ENCODE measurements at regions not wholly inside any gene's neighbourhood (a gene's known extent, or its start where the extent isn't known, plus 50 kb on each side); places are given as distances from the start of the nearest gene placed in this dataset.

DNA sequence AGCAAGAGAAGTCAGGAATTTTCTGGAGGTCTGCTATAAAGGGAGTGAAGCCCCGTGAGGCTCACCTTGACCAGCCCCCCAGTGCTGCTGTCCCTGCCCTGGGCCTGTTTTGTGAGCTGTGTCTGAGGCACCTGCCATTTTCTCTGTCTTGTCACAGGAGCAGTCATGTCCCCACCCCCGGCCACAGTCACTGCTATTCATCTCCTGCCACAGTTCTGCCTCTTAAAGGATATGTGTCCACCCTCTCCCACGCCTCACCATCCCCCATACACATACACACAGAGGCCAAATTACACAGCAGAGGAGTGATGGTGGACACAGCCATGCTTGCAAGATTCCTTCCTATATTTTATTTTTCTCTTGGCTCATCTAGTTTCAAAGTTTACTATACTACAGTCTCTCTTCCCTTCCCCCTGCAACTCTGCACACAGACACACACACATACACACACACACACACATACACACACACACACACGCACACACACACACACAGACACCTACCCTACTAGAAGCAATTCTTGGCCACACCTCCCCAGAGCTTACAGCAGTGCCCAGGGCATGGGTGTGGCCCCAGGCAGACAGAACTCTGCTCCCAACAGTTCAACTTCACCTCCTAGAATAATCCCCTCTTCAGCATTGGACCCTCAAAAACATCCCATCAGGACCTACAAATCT lies 68.7 kb upstream of the TAB2 start:
- H3K36me3 ChIP-seq: no peaks in the 10 kb centered on the region
- DNase-seq: no peak
- no peak overlapping the region for H3K4me3 ChIP-seq
- no peaks in the 10 kb centered on the region for H3K9me3 ChIP-seq
- H3K4me1 ChIP-seq: no peaks in the 10 kb centered on the region
- H3K27ac ChIP-seq: no peak overlapping the region
- 20 to 60% methylated on average over 4 of the region's 4 CpGs for WGBS, 2 donors
- intact Hi-C loops (cut with DNase I): no loop called here
- no peaks in the 10 kb centered on the region for H3K27me3 ChIP-seq
- TF ChIP-seq POLR2AphosphoS5 (IDR thresholded peaks at IDR 0.05): no peak
- TF ChIP-seq POLR2A (IDR thresholded peaks at IDR 0.05): no peak
- no peak for TF ChIP-seq EP300 (IDR thresholded peaks at IDR 0.05)
- TF ChIP-seq, protein P1, sequence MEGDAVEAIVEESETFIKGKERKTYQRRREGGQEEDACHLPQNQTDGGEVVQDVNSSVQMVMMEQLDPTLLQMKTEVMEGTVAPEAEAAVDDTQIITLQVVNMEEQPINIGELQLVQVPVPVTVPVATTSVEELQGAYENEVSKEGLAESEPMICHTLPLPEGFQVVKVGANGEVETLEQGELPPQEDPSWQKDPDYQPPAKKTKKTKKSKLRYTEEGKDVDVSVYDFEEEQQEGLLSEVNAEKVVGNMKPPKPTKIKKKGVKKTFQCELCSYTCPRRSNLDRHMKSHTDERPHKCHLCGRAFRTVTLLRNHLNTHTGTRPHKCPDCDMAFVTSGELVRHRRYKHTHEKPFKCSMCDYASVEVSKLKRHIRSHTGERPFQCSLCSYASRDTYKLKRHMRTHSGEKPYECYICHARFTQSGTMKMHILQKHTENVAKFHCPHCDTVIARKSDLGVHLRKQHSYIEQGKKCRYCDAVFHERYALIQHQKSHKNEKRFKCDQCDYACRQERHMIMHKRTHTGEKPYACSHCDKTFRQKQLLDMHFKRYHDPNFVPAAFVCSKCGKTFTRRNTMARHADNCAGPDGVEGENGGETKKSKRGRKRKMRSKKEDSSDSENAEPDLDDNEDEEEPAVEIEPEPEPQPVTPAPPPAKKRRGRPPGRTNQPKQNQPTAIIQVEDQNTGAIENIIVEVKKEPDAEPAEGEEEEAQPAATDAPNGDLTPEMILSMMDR (IDR thresholded peaks at IDR 0.05): no peak

DNA sequence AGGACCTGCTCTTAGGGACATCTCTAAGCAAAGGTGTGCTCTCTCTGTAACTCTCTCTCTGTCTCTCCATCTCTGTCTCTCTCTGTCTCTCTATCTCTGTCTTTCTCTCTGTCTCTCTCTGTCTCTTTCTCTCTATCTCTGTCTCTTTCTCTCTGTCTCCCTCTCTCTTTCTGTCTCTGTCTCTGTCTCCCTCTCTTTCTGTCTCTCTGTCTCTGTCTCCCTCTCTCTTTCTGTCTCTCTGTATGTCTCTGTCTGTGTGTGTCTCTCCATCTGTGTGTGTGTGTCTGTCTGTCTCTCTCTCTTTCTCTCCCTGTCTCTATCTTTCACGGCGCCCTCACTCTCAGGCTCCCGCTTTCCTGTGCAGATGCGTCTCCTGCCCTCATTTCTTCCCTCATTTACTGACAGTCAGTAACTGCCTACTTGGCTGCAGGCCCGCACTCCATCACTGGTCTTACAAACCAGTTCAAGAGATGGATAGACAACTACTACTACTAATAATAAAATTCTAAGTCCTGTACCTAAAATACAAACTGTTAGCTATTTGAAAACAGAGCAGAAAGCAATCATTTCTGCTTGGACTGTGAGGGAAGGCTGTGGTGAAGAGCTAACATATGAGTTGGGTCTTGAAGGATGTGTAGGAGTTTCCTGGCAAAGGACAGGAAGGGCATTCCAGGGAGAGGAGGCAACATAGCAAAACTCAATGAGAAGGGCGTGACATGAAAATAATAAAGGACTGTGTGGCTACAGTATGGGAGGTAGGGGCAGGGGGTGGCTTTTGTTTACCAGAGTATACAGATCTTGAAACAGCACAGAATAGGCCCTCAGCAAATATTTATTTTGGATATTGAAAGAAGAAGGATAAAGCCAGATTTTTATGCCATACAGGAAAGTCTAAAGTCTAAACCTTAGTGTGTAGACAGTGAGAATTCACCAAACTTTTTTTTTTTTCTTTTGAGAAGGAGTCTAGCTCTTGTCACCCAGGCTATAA lies 67.8 kb upstream of the TAB2 start:
- 32 to 84% methylated on average over 6 of the region's 6 CpGs for WGBS, 2 donors
- intact Hi-C loops (cut with DNase I): no loop called here

DNA sequence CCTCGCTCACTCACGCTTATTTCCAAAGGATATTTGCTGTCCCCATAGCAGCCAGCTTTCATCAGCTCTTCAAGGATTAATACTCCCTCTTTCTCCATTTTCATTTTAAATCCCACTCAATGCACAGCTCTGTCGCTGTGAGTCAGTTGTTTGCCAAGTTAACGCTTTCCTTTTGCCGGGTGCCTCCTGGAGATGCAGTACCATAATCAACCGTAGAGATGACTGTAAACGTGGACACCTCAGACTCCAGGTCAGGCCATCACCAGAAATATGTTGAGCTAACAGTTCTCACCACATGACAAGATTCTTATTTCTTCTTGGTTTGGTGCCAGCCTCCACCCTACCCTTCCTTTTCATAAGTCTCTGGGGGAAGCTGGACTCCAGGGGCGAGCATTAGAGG lies 66.6 kb upstream of the TAB2 start:
- 62 to 86% methylated on average over 8 of the region's 8 CpGs for WGBS, 2 donors
- DNase-seq: no peak
- TF ChIP-seq EP300 (IDR thresholded peaks at IDR 0.05) (no peak), POLR2AphosphoS5 (IDR thresholded peaks at IDR 0.05) (no peak), POLR2A (IDR thresholded peaks at IDR 0.05) (no peak)
- TF ChIP-seq, protein P1 (IDR thresholded peaks at IDR 0.05): no peak
- intact Hi-C loops (cut with DNase I): no loop called here
- Histone ChIP-seq H3K4me3 (no peak overlapping the region), H3K27me3 (no peaks in the 10 kb centered on the region), H3K9me3 (no peaks in the 10 kb centered on the region), H3K27ac (no peak overlapping the region), H3K36me3 (no peaks in the 10 kb centered on the region), H3K4me1 (no peaks in the 10 kb centered on the region)

More for the DNA sequence above, 67.8 kb upstream of the TAB2 start:
- no peak for TF ChIP-seq POLR2A (IDR thresholded peaks at IDR 0.05)
- TF ChIP-seq, protein P1 (IDR thresholded peaks at IDR 0.05): no peak
- no peak for TF ChIP-seq EP300 (IDR thresholded peaks at IDR 0.05)
- TF ChIP-seq POLR2AphosphoS5 (IDR thresholded peaks at IDR 0.05): no peak
- H3K4me1 ChIP-seq: no peaks in the 10 kb centered on the region
- H3K27ac ChIP-seq: no peak overlapping the region
- H3K27me3 ChIP-seq: no peaks in the 10 kb centered on the region
- no peak for DNase-seq
- H3K36me3 ChIP-seq: no peaks in the 10 kb centered on the region
- no peaks in the 10 kb centered on the region for H3K9me3 ChIP-seq
- no peak overlapping the region for H3K4me3 ChIP-seq

DNA sequence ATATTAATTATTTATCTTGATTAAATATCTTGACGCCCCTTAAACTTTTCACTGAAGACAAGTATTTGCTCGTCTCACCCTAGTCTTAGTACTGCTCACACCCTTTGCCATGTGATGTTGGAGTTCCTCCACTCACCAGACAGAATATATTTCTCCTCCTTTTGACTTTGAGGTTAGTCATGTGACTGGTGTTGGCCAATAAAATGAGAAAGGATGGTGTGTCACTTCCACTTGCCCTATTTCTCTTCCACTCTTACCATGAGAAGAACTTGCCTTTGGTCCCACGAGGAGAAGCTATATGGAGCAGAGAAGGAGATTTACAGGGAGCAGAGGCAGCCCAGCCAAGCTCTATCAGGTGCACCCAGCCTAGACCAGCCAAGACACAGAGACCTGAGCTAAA lies 64.9 kb upstream of the TAB2 start:
- Histone ChIP-seq H3K27ac (no peak overlapping the region), H3K27me3 (no peaks in the 10 kb centered on the region), H3K9me3 (no peaks in the 10 kb centered on the region), H3K4me3 (no peak overlapping the region), H3K4me1 (no peaks in the 10 kb centered on the region), H3K36me3 (no peaks in the 10 kb centered on the region)
- WGBS, 2 donors: 94 to 96% methylated on average over 3 of the region's 3 CpGs
- intact Hi-C loops (cut with DNase I): no loop called here
- no peak for TF ChIP-seq POLR2A (IDR thresholded peaks at IDR 0.05)
- TF ChIP-seq, protein P1 (IDR thresholded peaks at IDR 0.05): no peak
- no peak for TF ChIP-seq EP300 (IDR thresholded peaks at IDR 0.05)
- no peak for TF ChIP-seq POLR2AphosphoS5 (IDR thresholded peaks at IDR 0.05)
- no peak for DNase-seq

Data from sigmoid colon (tissue), 6 donors.